GM23338 (cell line): ENCODE measurements at regions not wholly inside any gene's neighbourhood (a gene's known extent, or its start where the extent isn't known, plus 50 kb on each side); places are given as distances from the start of the nearest gene placed in this dataset.

ENCODE experiments used
- ATAC-seq: fragments of 200-7000 bp; cut with Tn5 transposase; 3 replicates; pipeline ENCODE4 v1.9.1; 2020
- DNase-seq: peaks from one replicate; pipeline ENCODE4 v3.0.0-alpha.2; 2015; ENCODE audit warnings: low spot score
- H2AFZ ChIP-seq: fragments of 200-600 bp; sonication (generic); 2 replicates; pipeline ENCODE4 v1.8.0; 2016; ENCODE audit warnings: antibody characterized with exemption, mild to moderate bottlenecking, moderate library complexity
- H3F3A ChIP-seq: fragments of 200-600 bp; sonication (generic); replicated peaks from 2 replicates; pipeline ENCODE4 v1.8.0; 2017; ENCODE audit warnings: antibody characterized with exemption, mixed run types, low read depth
- H3K27ac ChIP-seq: fragments of 200-600 bp; sonication (generic); 2 replicates; pipeline ENCODE4 v1.6.1; 2016; ENCODE audit warnings: low read depth
- H3K27me3 ChIP-seq: fragments of 200-600 bp; sonication (generic); 2 replicates; pipeline ENCODE4 v1.8.0; 2016; ENCODE audit warnings: mild to moderate bottlenecking, mixed run types, moderate library complexity; ENCODE audit not compliant: insufficient read depth
- H3K36me3 ChIP-seq: fragments of 200-600 bp; sonication (generic); 2 replicates; pipeline ENCODE4 v1.8.0; 2016; ENCODE audit warnings: mild to moderate bottlenecking; ENCODE audit not compliant: insufficient read depth
- H3K4me1 ChIP-seq: fragments of 200-600 bp; sonication (generic); 2 replicates; pipeline ENCODE4 v1.8.0; 2016; ENCODE audit warnings: mild to moderate bottlenecking, moderate library complexity; ENCODE audit not compliant: insufficient read depth
- H3K4me2 ChIP-seq: fragments of 200-600 bp; sonication (generic); 2 replicates; pipeline ENCODE4 v1.7.1; 2017; ENCODE audit warnings: mixed run types
- H3K4me3 ChIP-seq: fragments of 200-600 bp; sonication (generic); 2 replicates; pipeline ENCODE4 v1.6.1; 2016; ENCODE audit warnings: mixed run types
- H3K79me2 ChIP-seq: fragments of 200-600 bp; sonication (generic); replicated peaks from 2 replicates; pipeline ENCODE4 v1.8.0; 2017; ENCODE audit warnings: mild to moderate bottlenecking; ENCODE audit not compliant: insufficient read depth
- H3K9me2 ChIP-seq: fragments of 200-600 bp; sonication (generic); 2 replicates; pipeline ENCODE4 v1.8.0; 2017; ENCODE audit not compliant: insufficient read depth
- H4K20me1 ChIP-seq: fragments of 200-600 bp; sonication (generic); replicated peaks from 2 replicates; pipeline ENCODE4 v1.8.0; 2017; ENCODE audit warnings: mild to moderate bottlenecking; ENCODE audit not compliant: insufficient read depth
- H3K27ac Mint-ChIP-seq: 2 replicates; pipeline ENCODE4 v1.8.0; 2020; ENCODE audit warnings: inconsistent platforms, mild to moderate bottlenecking, moderate library complexity, mixed read lengths
- H3K27me3 Mint-ChIP-seq: 3 replicates; pipeline ENCODE4 v1.8.0; 2022; ENCODE audit warnings: low read depth, mild to moderate bottlenecking, moderate library complexity, mixed read lengths, inconsistent platforms; ENCODE audit not compliant: insufficient read depth, poor library complexity
- H3K36me3 Mint-ChIP-seq: 3 replicates; pipeline ENCODE4 v1.8.0; 2021; ENCODE audit warnings: low read depth, mild to moderate bottlenecking, inconsistent platforms, moderate library complexity, mixed read lengths
- H3K4me1 Mint-ChIP-seq: 3 replicates; pipeline ENCODE4 v1.8.0; 2020; ENCODE audit warnings: mild to moderate bottlenecking, inconsistent platforms, mixed read lengths
- H3K4me3 Mint-ChIP-seq: 3 replicates; pipeline ENCODE4 v1.8.0; 2021; ENCODE audit warnings: moderate library complexity, mild to moderate bottlenecking, inconsistent platforms, mixed read lengths
- H3K9me3 Mint-ChIP-seq: 3 replicates; pipeline ENCODE4 v1.8.0; 2020; ENCODE audit warnings: moderate library complexity, mild to moderate bottlenecking, inconsistent platforms, mixed read lengths
- CREB1 ChIP-seq: fragments of 250-450 bp; sonication (Bioruptor Pico); IDR thresholded peaks from 2 replicates; pipeline ENCODE4 v1.5.0; 2020; ENCODE audit warnings: low read depth, mild to moderate bottlenecking, moderate library complexity
- CTCF ChIP-seq, 2 experiments: fragments of 200-600 bp in 1 of 2; sonication (generic) in 1 of 2; conservative IDR thresholded peaks; 2 replicates each; pipeline versions ENCODE4 v1.5.1 to v1.6.1; 2016 to 2017; ENCODE audit warnings: antibody characterized with exemption in 2 of 2, low read depth in 2 of 2, mild to moderate bottlenecking in 2 of 2, moderate library complexity in 1 of 2
- ETS1 ChIP-seq: IDR thresholded peaks from 2 replicates; pipeline ENCODE4 v1.6.1; 2016; ENCODE audit warnings: antibody characterized with exemption
- EZH2 ChIP-seq: fragments of 200-600 bp; sonication (generic); IDR thresholded peaks from one replicate; pipeline ENCODE4 v1.8.0; 2017; ENCODE audit warnings: antibody characterized with exemption, mild to moderate bottlenecking, low read depth; ENCODE audit not compliant: unreplicated experiment
- EZH2phosphoT487 ChIP-seq: fragments of 200-600 bp; sonication (generic); IDR thresholded peaks from one replicate; pipeline ENCODE4 v1.8.1; 2018; ENCODE audit warnings: antibody characterized with exemption; ENCODE audit not compliant: unreplicated experiment
- JUNB ChIP-seq: IDR thresholded peaks from one replicate; pipeline ENCODE4 v1.6.1; 2016; ENCODE audit warnings: antibody characterized with exemption; ENCODE audit not compliant: unreplicated experiment
- NANOG ChIP-seq: IDR thresholded peaks from 2 replicates; pipeline ENCODE4 v1.6.1; 2016; ENCODE audit warnings: antibody characterized with exemption, borderline replicate concordance
- POLR2AphosphoS5 ChIP-seq: IDR thresholded peaks from 2 replicates; pipeline ENCODE4 v1.6.1; 2016; ENCODE audit warnings: antibody characterized with exemption, low read depth
- REST ChIP-seq: IDR thresholded peaks from one replicate; pipeline ENCODE4 v1.6.1; 2018; ENCODE audit warnings: antibody characterized with exemption; ENCODE audit not compliant: unreplicated experiment
- STAT1 ChIP-seq: IDR thresholded peaks from one replicate; pipeline ENCODE4 v1.6.1; 2016; ENCODE audit warnings: antibody characterized with exemption; ENCODE audit not compliant: unreplicated experiment
- ZNF114 ChIP-seq: fragments of 250-450 bp; sonication (Bioruptor Pico); IDR thresholded peaks from 2 replicates; pipeline ENCODE4 v1.5.0; 2020; ENCODE audit warnings: mild to moderate bottlenecking, moderate library complexity
- ZNF331 ChIP-seq: fragments of 250-450 bp; sonication (Bioruptor Pico); IDR thresholded peaks from 2 replicates; pipeline ENCODE4 v1.5.0; 2020; ENCODE audit warnings: low read depth, mild to moderate bottlenecking, moderate library complexity
- ZNF462 ChIP-seq: fragments of 250-450 bp; sonication (Bioruptor Pico); IDR thresholded peaks from 2 replicates; pipeline ENCODE4 v1.5.0; 2020; ENCODE audit warnings: mild to moderate bottlenecking, moderate library complexity

GRCh38 chr5:67747096-67747495, 468.5 kb upstream of the PIK3R1 start:
- Histone ChIP-seq H3K27ac (no peak overlapping the region), H4K20me1 (no peaks in the 10 kb centered on the region), H3K4me1 (peaks cover 5% of the 10 kb centered on the region), H3K4me3 (no peak overlapping the region), H2AFZ (no peak overlapping the region), H3K9me2 (no peaks in the 10 kb centered on the region), H3F3A (no peaks in the 10 kb centered on the region), H3K27me3 (no peaks in the 10 kb centered on the region), H3K79me2 (no peaks in the 10 kb centered on the region), H3K36me3 (0 out of 2 replicates have a peak, but pooled peaks cover 7% of the 10 kb centered on the region), H3K4me2 (no peak overlapping the region)
- TF ChIP-seq POLR2AphosphoS5 (no peak), REST (no peak), EZH2phosphoT487 (no peak), ZNF331 (no peak), EZH2 (no peak), NANOG (no peak), ZNF462 (CRISPR knock-in tag) (no peak), ZNF114 (no peak), JUNB (no peak), STAT1 (no peak), ETS1 (no peak), CREB1 (CRISPR knock-in tag) (no peak), CTCF (conservative IDR thresholded peaks at IDR 0.05; ENCODE audit: low read depth in 2 of 2) (no peak)
- H3K9me3 Mint-ChIP-seq: peaks cover 21% of the 10 kb centered on the region
- ATAC-seq (no peak), DNase-seq (no peak)
- H3K4me1 Mint-ChIP-seq: no peaks in the 10 kb centered on the region; the same call in 2 of the 3 replicates
- H3K27ac Mint-ChIP-seq: no peak overlapping the region
- H3K36me3 Mint-ChIP-seq: peaks cover 19% of the 10 kb centered on the region
- H3K4me3 Mint-ChIP-seq: no peak overlapping the region
- no peaks in the 10 kb centered on the region for H3K27me3 Mint-ChIP-seq
